HCT116 (cell line): ENCODE measurements at regions not wholly inside any gene's neighbourhood (a gene's known extent, or its start where the extent isn't known, plus 50 kb on each side); places are given as distances from the start of the nearest gene placed in this dataset.

Experiments used
- ATAC-seq: fragments of 200-7000 bp; cut with Tn5 transposase; 2 replicates; pipeline ENCODE4 v1.9.1; 2020; ENCODE audit warnings: mild to moderate bottlenecking, moderate library complexity
- BruUV-seq: library from RNA; stranded (reverse); fragments of 400-500 nt; replicated peaks from 2 replicates; lab custom pipeline; 2021; lab: Mats Ljungman, UMichigan
- CTCF ChIA-PET: fragments of 300-600 bp; sonication (Branson Sonifier 250); formaldehyde crosslinking; loops from one replicate; lab custom pipeline; 2021; ENCODE audit warnings: antibody characterized with exemption; lab: Charles Lee
- POLR2A ChIA-PET: fragments of 300-600, 350-600 bp; sonication (Branson Sonifier 250); formaldehyde crosslinking; loops from one replicate; lab custom pipeline; 2021; ENCODE audit warnings: antibody characterized with exemption; lab: Charles Lee
- RAD21 ChIA-PET, 2 experiments: fragments of 300-600 bp; sonication (Branson Sonifier 250); formaldehyde crosslinking; loops; one replicate each; lab custom pipeline; 2023; ENCODE audit warnings: low total read pairs in 2 of 2; ENCODE audit not compliant: uncharacterized antibody in 2 of 2, unreplicated experiment in 2 of 2, low non-redundant PET in 1 of 2; lab: Charles Lee
- DNase-seq: peaks from one replicate; pipeline ENCODE4 v3.0.0-alpha.2; 2010; ENCODE audit warnings: low read depth, low spot score
- H2AFZ ChIP-seq: fragments of 200-600 bp; shearing (Covaris generic), sonication (generic); 2 replicates; pipeline ENCODE4 v1.6.1; 2017; ENCODE audit warnings: low read depth, mixed run types, mixed read lengths, antibody characterized with exemption, low read length; ENCODE audit not compliant: poor library complexity, severe bottlenecking
- H3K27ac ChIP-seq: 2 replicates; pipeline ENCODE4 v1.5.1; 2012; ENCODE audit warnings: low read depth, low read length
- H3K27me3 ChIP-seq: fragments of 200-600 bp; sonication (generic); 2 replicates; pipeline ENCODE4 v1.6.1; 2016; ENCODE audit warnings: mixed run types, low read length, mixed read lengths; ENCODE audit not compliant: insufficient read depth
- H3K36me3 ChIP-seq, 2 experiments: fragments of 200-500 bp in 1 of 2; fragments of 200-600 bp in 1 of 2; sonication (Bioruptor generic) in 1 of 2; sonication (generic) in 1 of 2; 2 replicates each; pipeline versions ENCODE4 v1.5.1 to v1.6.1; 2014 to 2016; ENCODE audit warnings: low read length in 2 of 2, inconsistent platforms in 1 of 2, mixed read lengths in 1 of 2, mixed run types in 1 of 2; ENCODE audit not compliant: insufficient read depth in 2 of 2, control insufficient read depth in 1 of 2
- H3K4me1 ChIP-seq, 2 experiments: fragments of 200-600 bp in 1 of 2; sonication (generic) in 1 of 2; 2 replicates each; pipeline versions ENCODE4 v1.5.1 to v1.6.1; 2012 to 2017; ENCODE audit warnings: low read length in 2 of 2, inconsistent platforms in 1 of 2, mild to moderate bottlenecking in 1 of 2, mixed read lengths in 1 of 2, mixed run types in 1 of 2, moderate library complexity in 1 of 2; ENCODE audit not compliant: insufficient read depth in 2 of 2, control insufficient read depth in 1 of 2
- H3K4me2 ChIP-seq: fragments of 200-600 bp; sonication (generic); 2 replicates; pipeline ENCODE4 v1.6.1; 2017; ENCODE audit warnings: mixed run types, low read length, mixed read lengths
- H3K4me3 ChIP-seq, 2 experiments: fragments of 200-600 bp in 1 of 2; sonication (generic) in 1 of 2; replicated peaks in 1 of 2; 2 replicates each; pipeline ENCODE4 v1.5.1; 2011 to 2016; ENCODE audit warnings: low read length in 2 of 2, control low read depth in 1 of 2, low read depth in 1 of 2, mild to moderate bottlenecking in 1 of 2, mixed read lengths in 1 of 2, mixed run types in 1 of 2
- H3K79me2 ChIP-seq: fragments of 200-600 bp; sonication (generic); 2 replicates; pipeline ENCODE4 v1.6.1; 2017; ENCODE audit warnings: mild to moderate bottlenecking, mixed run types, low read length, moderate library complexity, mixed read lengths; ENCODE audit not compliant: insufficient read depth
- H3K9ac ChIP-seq: fragments of 200-600 bp; sonication (generic); 2 replicates; pipeline ENCODE4 v1.6.1; 2016; ENCODE audit warnings: low read length, mixed read lengths
- H3K9me2 ChIP-seq: fragments of 200-600 bp; sonication (generic), shearing (Covaris generic); 2 replicates; pipeline ENCODE4 v1.6.1; 2017; ENCODE audit warnings: mixed run types, mild to moderate bottlenecking, moderate library complexity; ENCODE audit not compliant: insufficient read depth
- H3K9me3 ChIP-seq, 2 experiments: fragments of 200-500 bp in 1 of 2; fragments of 200-600 bp in 1 of 2; sonication (Bioruptor generic) in 1 of 2; sonication (generic) in 1 of 2; 2 replicates each; pipeline ENCODE4 v1.6.1; 2014 to 2017; ENCODE audit warnings: low read length in 2 of 2, mixed read lengths in 2 of 2, inconsistent platforms in 1 of 2, low read depth in 1 of 2, mild to moderate bottlenecking in 1 of 2, mixed run types in 1 of 2, moderate library complexity in 1 of 2; ENCODE audit not compliant: control insufficient read depth in 1 of 2, insufficient read depth in 1 of 2
- H4K20me1 ChIP-seq: fragments of 200-600 bp; sonication (generic), shearing (Covaris generic); 2 replicates; pipeline ENCODE4 v1.6.1; 2017; ENCODE audit warnings: mixed run types, mild to moderate bottlenecking, moderate library complexity; ENCODE audit not compliant: insufficient read depth
- ATF3 ChIP-seq: IDR thresholded peaks from 2 replicates; pipeline ENCODE4 v1.6.1; 2012
- CBX3 ChIP-seq: IDR thresholded peaks from 2 replicates; pipeline ENCODE4 v1.6.1; 2012; ENCODE audit warnings: low read depth
- CEBPB ChIP-seq: IDR thresholded peaks from 2 replicates; pipeline ENCODE4 v1.6.1; 2012; ENCODE audit warnings: low read depth
- CTCF ChIP-seq, 3 experiments: fragments of 200-600 bp in 1 of 3; sonication (generic) in 1 of 3; IDR thresholded peaks in 2 of 3; conservative IDR thresholded peaks in 1 of 3; 2 replicates each; pipeline ENCODE4 v1.5.1; 2012 to 2017; ENCODE audit warnings: low read depth in 2 of 3, low read length in 2 of 3, antibody characterized with exemption in 1 of 3, borderline replicate concordance in 1 of 3, control low read depth in 1 of 3, mild to moderate bottlenecking in 1 of 3, mixed read lengths in 1 of 3, mixed run types in 1 of 3, moderate library complexity in 1 of 3; ENCODE audit not compliant: insufficient read depth in 1 of 3
- ELF1 ChIP-seq: IDR thresholded peaks from 2 replicates; pipeline ENCODE4 v1.6.1; 2012; ENCODE audit warnings: low read depth, borderline replicate concordance
- EZH2 ChIP-seq: fragments of 200-600 bp; sonication (generic); IDR thresholded peaks from 2 replicates; pipeline ENCODE4 v1.6.1; 2017; ENCODE audit warnings: antibody characterized with exemption, mixed run types
- EZH2phosphoT487 ChIP-seq: fragments of 200-600 bp; IDR thresholded peaks from 2 replicates; pipeline ENCODE4 v1.6.1; 2018; ENCODE audit warnings: antibody characterized with exemption, borderline replicate concordance
- FOSL1 ChIP-seq: IDR thresholded peaks from 2 replicates; pipeline ENCODE4 v1.6.1; 2012; ENCODE audit warnings: low read depth
- MAX ChIP-seq: IDR thresholded peaks from 2 replicates; pipeline ENCODE4 v1.6.1; 2012
- POLR2A ChIP-seq: IDR thresholded peaks from 2 replicates; pipeline ENCODE4 v1.7.0; 2011; ENCODE audit warnings: borderline replicate concordance; ENCODE audit not compliant: insufficient read depth, insufficient read length; ENCODE audit errors: extremely low read depth
- REST ChIP-seq: IDR thresholded peaks from 2 replicates; pipeline ENCODE4 v1.6.1; 2012; ENCODE audit warnings: low read depth
- SIN3A ChIP-seq: IDR thresholded peaks from 2 replicates; pipeline ENCODE4 v1.6.1; 2012; ENCODE audit warnings: low read depth
- SRF ChIP-seq: IDR thresholded peaks from 2 replicates; pipeline ENCODE4 v1.6.1; 2012; ENCODE audit warnings: low read depth
- TCF7L2 ChIP-seq: IDR thresholded peaks from 2 replicates; pipeline ENCODE4 v1.7.0; 2011; ENCODE audit warnings: borderline replicate concordance, inconsistent platforms; ENCODE audit not compliant: insufficient read depth, insufficient read length; ENCODE audit errors: extremely low read depth
- YY1 ChIP-seq: IDR thresholded peaks from 2 replicates; pipeline ENCODE4 v1.6.1; 2011; ENCODE audit warnings: low read length, low read depth, moderate library complexity, mild to moderate bottlenecking; ENCODE audit not compliant: insufficient replicate concordance; ENCODE audit errors: extremely low read depth
- ZBTB33 ChIP-seq: IDR thresholded peaks from 2 replicates; pipeline ENCODE4 v1.6.1; 2011; ENCODE audit warnings: mild to moderate bottlenecking, low read length, moderate library complexity; ENCODE audit not compliant: insufficient replicate concordance; ENCODE audit errors: extremely low read depth
- ZFX ChIP-seq: fragments of 450-650 bp; IDR thresholded peaks from 2 replicates; pipeline ENCODE4 v1.6.1; 2017
- ZNF274 ChIP-seq: fragments of 200-500 bp; sonication (Bioruptor generic); IDR thresholded peaks from 2 replicates; pipeline ENCODE4 v1.6.1; 2014; ENCODE audit warnings: mild to moderate bottlenecking, low read depth, low read length, inconsistent platforms
- intact Hi-C: fragments of 100-400 bp; cut with micrococcal nuclease; formaldehyde crosslinking; loops from 2 replicates; pipeline ENCODE4 v1.10.0; 2022

- RAD21 ChIA-PET, result no interaction called here
- DNase-seq (no peak), ATAC-seq (no peak)
- intact Hi-C loops, result no loop called here
- Histone ChIP-seq H3K27me3 (no peaks in the 10 kb centered on the region), H3K79me2 (no peaks in the 10 kb centered on the region), H2AFZ (no peak overlapping the region), H3K36me3 (no peaks in the 10 kb centered on the region), H3K9me3 (no peaks in the 10 kb centered on the region), H4K20me1 (no peaks in the 10 kb centered on the region), H3K9me2 (no peaks in the 10 kb centered on the region), H3K4me3 (no peak overlapping the region), H3K9ac (no peak overlapping the region), H3K4me2 (no peak overlapping the region), H3K4me1 (no peaks in the 10 kb centered on the region), H3K27ac (no peak overlapping the region)
- BruUV-seq, result no TSS peak
- no peak for TF ChIP-seq MAX
- TF ChIP-seq ZBTB33, result no peak
- TF ChIP-seq FOSL1, result no peak
- TF ChIP-seq CTCF (IDR thresholded peaks at IDR 0.05 in 2 of 3, conservative IDR thresholded peaks at IDR 0.05 in 1 of 3; ENCODE audit: borderline replicate concordance in 1 of 3, insufficient read depth in 1 of 3, low read depth in 2 of 3, low read length in 2 of 3), result no peak
- no peak for TF ChIP-seq CEBPB
- TF ChIP-seq TCF7L2, result no peak
- no peak for TF ChIP-seq YY1
- TF ChIP-seq ELF1, result no peak
- TF ChIP-seq CBX3, result no peak
- TF ChIP-seq EZH2, result no peak
- no peak for TF ChIP-seq REST
- TF ChIP-seq SIN3A, result no peak
- TF ChIP-seq SRF, result no peak
- TF ChIP-seq ZNF274, result no peak
- no peak for TF ChIP-seq ATF3
- no peak for TF ChIP-seq POLR2A
- TF ChIP-seq EZH2phosphoT487, result no peak
- no peak for TF ChIP-seq ZFX
- POLR2A ChIA-PET, result no interaction called here
- CTCF ChIA-PET, result no interaction called here
Measured at GRCh38 chr5:51095486-51095885, 287.8 kb upstream of the ISL1 start.
